HEK293 (cell line): ENCODE measurements at regions not wholly inside any gene's neighbourhood (a gene's known extent, or its start where the extent isn't known, plus 50 kb on each side); places are given as distances from the start of the nearest gene placed in this dataset.

ENCODE experiments used
- SP2 ChIP-seq: fragments of 450-650 bp; formaldehyde crosslinking; IDR thresholded peaks from 2 replicates; pipeline ENCODE4 v1.5.1; 2016; ENCODE audit warnings: missing biosample characterization, missing genetic modification characterization
- ZBTB21 ChIP-seq: fragments of 450-650 bp; formaldehyde crosslinking; IDR thresholded peaks from 2 replicates; pipeline ENCODE4 v1.5.1; 2017; ENCODE audit warnings: missing biosample characterization, missing genetic modification characterization
- ZNF10 ChIP-seq: fragments of 450-650 bp; formaldehyde crosslinking; IDR thresholded peaks from 2 replicates; pipeline ENCODE4 v1.5.1; 2017; ENCODE audit warnings: missing biosample characterization, missing genetic modification characterization
- ZNF366 ChIP-seq: fragments of 450-650 bp; formaldehyde crosslinking; conservative IDR thresholded peaks from 2 replicates; pipeline ENCODE4 v1.5.1; 2016; ENCODE audit warnings: missing biosample characterization, missing genetic modification characterization
- ZNF433 ChIP-seq: fragments of 450-650 bp; formaldehyde crosslinking; IDR thresholded peaks from 2 replicates; pipeline ENCODE4 v1.5.1; 2016; ENCODE audit warnings: missing biosample characterization, missing genetic modification characterization, low read depth
- TF ChIP-seq, protein P1 (sequence below): fragments of 450-650 bp; formaldehyde crosslinking; IDR thresholded peaks from 2 replicates; pipeline ENCODE4 v1.5.1; 2016; ENCODE audit warnings: missing biosample characterization, missing genetic modification characterization

DNA sequence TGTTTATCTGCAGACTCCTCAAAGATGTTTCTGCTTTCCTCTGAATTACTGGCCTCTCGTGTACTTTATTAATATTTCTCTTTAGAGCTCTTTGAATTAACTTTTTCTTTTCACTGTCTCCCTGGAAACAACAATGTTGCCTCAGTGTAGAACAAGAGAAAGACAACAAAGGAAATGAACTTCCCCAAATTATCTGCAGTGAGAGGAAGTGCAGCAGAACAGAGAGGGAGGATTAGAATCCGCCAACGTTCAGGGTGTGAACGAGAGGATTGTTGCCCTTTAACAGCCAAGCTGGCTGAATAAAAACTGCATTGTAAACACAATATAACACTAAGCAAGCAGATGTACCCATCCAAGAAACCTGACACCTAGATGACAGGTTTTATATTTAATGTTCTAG, 375.9 kb downstream of the GALC start:
- TF ChIP-seq ZBTB21 (tag by site-specific recombination) (no peak), ZNF10 (tag by site-specific recombination) (no peak), SP2 (tag by site-specific recombination) (no peak), ZNF366 (tag by site-specific recombination) (no peak), ZNF433 (tag by site-specific recombination) (no peak)
- TF ChIP-seq, protein P1, sequence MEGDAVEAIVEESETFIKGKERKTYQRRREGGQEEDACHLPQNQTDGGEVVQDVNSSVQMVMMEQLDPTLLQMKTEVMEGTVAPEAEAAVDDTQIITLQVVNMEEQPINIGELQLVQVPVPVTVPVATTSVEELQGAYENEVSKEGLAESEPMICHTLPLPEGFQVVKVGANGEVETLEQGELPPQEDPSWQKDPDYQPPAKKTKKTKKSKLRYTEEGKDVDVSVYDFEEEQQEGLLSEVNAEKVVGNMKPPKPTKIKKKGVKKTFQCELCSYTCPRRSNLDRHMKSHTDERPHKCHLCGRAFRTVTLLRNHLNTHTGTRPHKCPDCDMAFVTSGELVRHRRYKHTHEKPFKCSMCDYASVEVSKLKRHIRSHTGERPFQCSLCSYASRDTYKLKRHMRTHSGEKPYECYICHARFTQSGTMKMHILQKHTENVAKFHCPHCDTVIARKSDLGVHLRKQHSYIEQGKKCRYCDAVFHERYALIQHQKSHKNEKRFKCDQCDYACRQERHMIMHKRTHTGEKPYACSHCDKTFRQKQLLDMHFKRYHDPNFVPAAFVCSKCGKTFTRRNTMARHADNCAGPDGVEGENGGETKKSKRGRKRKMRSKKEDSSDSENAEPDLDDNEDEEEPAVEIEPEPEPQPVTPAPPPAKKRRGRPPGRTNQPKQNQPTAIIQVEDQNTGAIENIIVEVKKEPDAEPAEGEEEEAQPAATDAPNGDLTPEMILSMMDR, result no peak
